BE2C (cell line): ENCODE measurements at regions not wholly inside any gene's neighbourhood (a gene's known extent, or its start where the extent isn't known, plus 50 kb on each side); places are given as distances from the start of the nearest gene placed in this dataset.

Source experiments
- DNase-seq: peaks from one replicate; pipeline ENCODE4 v3.0.0-alpha.2; 2020
- H3K27me3 ChIP-seq: fragments of 250-450 bp; sonication (Bioruptor Pico); 2 replicates; pipeline ENCODE4 v1.5.1; 2020; ENCODE audit warnings: mild to moderate bottlenecking
- H3K36me3 ChIP-seq: fragments of 250-450 bp; sonication (Bioruptor Pico); 2 replicates; pipeline ENCODE4 v1.5.1; 2020; ENCODE audit warnings: mild to moderate bottlenecking
- H3K4me1 ChIP-seq: fragments of 250-450 bp; sonication (Bioruptor Pico); 2 replicates; pipeline ENCODE4 v1.5.1; 2020
- H3K4me3 ChIP-seq: 2 replicates; pipeline ENCODE4 v1.5.1; 2011; ENCODE audit warnings: low read depth, low read length
- H3K9me3 ChIP-seq: fragments of 250-450 bp; sonication (Bioruptor Pico); 2 replicates; pipeline ENCODE4 v1.5.1; 2020
- TF ChIP-seq, protein P1 (sequence below): IDR thresholded peaks from 2 replicates; pipeline ENCODE4 v1.5.1; 2012; ENCODE audit warnings: mild to moderate bottlenecking, low read depth, low read length

DNA sequence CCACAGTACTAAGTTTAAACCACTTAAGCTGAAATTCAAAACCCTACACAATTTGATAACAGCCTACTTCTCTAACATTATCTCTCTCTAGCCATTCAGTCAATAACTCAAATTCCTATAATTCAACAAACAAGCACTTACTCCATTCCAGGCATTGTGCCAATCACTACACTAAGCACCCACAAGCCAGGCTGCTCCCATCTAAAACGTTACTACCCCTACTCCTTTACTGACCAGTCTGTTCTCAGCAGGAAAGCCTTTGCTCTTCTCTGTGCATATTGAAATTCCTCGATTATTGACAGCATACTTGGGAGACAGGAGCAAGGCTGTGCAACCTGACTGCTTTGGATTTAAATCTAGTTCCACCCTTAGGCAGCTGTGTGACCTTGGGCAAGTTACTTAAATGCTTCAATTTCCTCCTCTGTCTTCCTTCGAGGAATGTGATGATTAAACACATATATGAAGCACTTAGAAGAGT is 177.2 kb upstream of the THBS1 start:
- Histone ChIP-seq H3K36me3 (no peaks in the 10 kb centered on the region), H3K4me3 (no peak overlapping the region), H3K27me3 (peaks cover 3% of the 10 kb centered on the region), H3K4me1 (no peaks in the 10 kb centered on the region), H3K9me3 (no peaks in the 10 kb centered on the region)
- DNase-seq: no peak
- TF ChIP-seq, protein P1, sequence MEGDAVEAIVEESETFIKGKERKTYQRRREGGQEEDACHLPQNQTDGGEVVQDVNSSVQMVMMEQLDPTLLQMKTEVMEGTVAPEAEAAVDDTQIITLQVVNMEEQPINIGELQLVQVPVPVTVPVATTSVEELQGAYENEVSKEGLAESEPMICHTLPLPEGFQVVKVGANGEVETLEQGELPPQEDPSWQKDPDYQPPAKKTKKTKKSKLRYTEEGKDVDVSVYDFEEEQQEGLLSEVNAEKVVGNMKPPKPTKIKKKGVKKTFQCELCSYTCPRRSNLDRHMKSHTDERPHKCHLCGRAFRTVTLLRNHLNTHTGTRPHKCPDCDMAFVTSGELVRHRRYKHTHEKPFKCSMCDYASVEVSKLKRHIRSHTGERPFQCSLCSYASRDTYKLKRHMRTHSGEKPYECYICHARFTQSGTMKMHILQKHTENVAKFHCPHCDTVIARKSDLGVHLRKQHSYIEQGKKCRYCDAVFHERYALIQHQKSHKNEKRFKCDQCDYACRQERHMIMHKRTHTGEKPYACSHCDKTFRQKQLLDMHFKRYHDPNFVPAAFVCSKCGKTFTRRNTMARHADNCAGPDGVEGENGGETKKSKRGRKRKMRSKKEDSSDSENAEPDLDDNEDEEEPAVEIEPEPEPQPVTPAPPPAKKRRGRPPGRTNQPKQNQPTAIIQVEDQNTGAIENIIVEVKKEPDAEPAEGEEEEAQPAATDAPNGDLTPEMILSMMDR: no peak

DNA sequence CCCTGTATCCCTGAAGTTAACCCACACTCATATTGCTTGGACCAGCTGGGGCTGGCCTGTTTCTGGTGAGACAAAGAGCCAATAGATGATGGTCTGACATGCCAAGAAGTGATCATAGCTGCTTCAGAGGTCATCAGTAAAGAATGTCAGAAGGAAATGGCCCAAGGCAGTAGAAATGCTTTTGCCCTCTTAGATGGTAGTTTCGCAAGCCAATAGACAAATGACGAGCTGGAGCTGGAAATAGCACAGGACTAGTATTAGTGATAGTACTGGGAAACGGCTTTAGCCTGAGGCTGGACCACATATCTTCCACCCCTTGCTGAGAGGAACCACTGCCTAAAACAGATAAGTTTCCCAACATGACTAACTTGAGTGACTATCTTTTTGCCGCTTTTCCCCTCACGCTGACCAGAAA is 176.1 kb upstream of the THBS1 start:
- H3K4me1 ChIP-seq: no peaks in the 10 kb centered on the region
- no peaks in the 10 kb centered on the region for H3K9me3 ChIP-seq
- H3K36me3 ChIP-seq: no peaks in the 10 kb centered on the region
- peaks cover 3% of the 10 kb centered on the region for H3K27me3 ChIP-seq
- TF ChIP-seq, protein P1: no peak
- DNase-seq: no peak
- no peak overlapping the region for H3K4me3 ChIP-seq

DNA sequence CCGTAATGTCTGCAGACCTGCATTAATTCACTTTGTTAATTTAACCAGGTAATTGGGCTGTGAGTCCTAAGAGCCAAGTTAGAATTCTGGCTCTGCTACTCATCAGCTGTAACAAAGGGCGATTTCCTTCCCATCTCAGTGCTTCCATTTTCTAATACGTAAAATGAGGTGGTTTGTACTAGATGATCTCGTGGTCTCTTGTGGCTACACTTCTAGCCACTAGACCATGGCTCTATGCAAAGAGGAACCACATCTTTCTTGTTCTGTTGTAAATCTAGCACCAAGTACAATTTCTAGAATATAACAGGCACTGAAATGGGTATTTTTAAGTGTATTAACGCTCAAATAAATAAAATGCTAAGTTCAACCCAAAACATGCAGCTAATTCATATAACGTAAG is 174.4 kb upstream of the THBS1 start:
- Histone ChIP-seq H3K4me1 (no peaks in the 10 kb centered on the region), H3K27me3 (peaks cover 3% of the 10 kb centered on the region), H3K9me3 (no peaks in the 10 kb centered on the region), H3K4me3 (no peak overlapping the region), H3K36me3 (no peaks in the 10 kb centered on the region)
- TF ChIP-seq, protein P1: no peak
- DNase-seq: no peak

DNA sequence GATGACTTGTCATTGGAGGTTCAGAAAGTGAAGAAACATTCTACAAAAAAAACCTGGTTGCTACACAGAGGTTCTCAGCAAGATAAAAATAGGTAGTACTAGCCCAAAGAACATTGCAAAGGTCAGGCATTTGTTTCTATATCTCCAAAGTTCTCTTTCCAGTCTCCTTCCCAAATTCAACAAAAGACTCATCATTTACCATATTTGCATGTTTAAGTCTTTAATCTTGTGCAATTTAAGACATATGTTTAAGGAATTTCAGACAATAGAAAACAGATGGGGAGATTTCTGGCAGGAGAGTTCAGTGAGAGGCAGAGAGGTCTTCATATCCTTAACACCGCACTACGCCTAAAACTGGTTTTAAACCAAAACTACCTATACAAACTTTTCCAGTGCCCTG is 173.8 kb upstream of the THBS1 start:
- no peaks in the 10 kb centered on the region for H3K36me3 ChIP-seq
- no peak overlapping the region for H3K4me3 ChIP-seq
- H3K9me3 ChIP-seq: no peaks in the 10 kb centered on the region
- DNase-seq: no peak
- TF ChIP-seq, protein P1: no peak
- no peaks in the 10 kb centered on the region for H3K4me1 ChIP-seq
- H3K27me3 ChIP-seq: peaks cover 3% of the 10 kb centered on the region

DNA sequence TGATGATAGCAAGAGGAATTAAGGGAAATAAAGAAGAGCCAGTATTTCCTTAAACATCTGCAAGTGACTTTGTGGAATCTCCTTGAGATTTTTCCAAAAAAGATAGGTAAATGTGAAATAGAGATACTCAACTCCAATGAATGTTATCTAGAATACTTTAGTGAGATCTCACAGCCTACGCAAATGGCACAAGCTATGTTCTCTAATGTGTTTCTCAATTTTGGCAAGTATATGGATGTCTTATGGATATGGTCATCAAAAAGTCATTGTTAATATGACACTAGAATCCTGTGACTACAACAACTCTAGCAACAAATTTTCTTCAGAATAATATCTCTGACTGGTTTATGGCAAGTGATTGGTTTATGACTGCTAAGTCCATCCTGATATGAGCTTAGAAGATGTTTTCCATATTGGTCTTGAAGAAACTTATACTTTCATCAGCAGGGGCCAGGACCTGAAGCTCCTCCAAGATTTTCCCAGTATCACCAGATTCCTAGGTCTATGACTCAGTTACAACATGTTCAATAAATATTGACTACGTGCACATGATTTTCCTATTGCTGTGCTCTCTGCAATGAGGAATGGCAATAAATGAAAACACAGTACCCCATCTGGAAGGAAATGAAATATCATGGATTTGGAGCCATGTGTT is 170.9 kb upstream of the THBS1 start:
- Histone ChIP-seq H3K36me3 (no peaks in the 10 kb centered on the region), H3K27me3 (peaks cover 3% of the 10 kb centered on the region), H3K9me3 (no peaks in the 10 kb centered on the region), H3K4me3 (no peak overlapping the region), H3K4me1 (no peaks in the 10 kb centered on the region)
- no peak for DNase-seq
- TF ChIP-seq, protein P1: no peak

DNA sequence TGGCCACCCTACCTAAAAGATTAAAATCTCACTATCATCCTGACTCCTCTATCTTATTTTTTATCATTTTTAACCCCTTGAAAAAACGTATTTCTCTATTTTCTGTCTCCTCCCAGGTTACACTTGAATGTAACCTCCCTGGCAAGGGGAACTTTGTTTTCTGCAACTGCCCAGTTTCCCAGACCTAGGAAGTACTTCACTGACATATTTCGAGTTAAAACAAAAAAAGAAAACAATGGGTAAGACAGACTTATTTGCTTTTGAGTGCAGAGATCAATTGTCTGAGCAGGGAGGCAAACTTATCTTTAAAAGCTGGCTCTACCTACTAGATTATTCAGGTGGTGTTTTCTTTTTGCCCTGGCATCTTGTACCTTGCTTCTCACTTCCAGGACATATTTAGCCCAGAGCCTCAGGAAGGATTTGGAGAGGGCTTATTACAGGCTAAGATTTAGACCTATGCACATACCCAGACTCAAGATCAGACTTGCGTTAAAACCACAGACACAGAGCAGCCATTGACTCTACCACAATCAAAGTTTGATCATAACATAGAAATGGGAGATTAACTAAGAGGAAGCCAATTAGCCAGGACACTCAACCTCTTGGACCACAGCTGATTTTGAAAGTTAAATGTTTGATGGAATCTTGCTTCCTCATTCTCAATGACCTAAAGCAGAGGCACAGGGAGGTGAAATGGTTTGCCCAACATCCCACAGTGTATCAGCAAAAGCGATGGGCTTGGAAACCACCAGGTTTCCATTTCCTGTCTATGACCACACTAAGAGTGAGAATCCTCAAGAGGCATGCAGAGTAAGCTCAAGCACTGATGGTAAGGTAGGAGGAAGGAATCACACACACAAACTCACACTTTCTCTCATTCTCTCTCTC is 169.5 kb upstream of the THBS1 start:
- TF ChIP-seq, protein P1: no peak
- H3K4me1 ChIP-seq: no peaks in the 10 kb centered on the region
- no peak overlapping the region for H3K4me3 ChIP-seq
- H3K36me3 ChIP-seq: no peaks in the 10 kb centered on the region
- no peak for DNase-seq
- peaks cover 3% of the 10 kb centered on the region for H3K27me3 ChIP-seq
- H3K9me3 ChIP-seq: no peaks in the 10 kb centered on the region
